Kasumi-1 (cell line): ENCODE measurements at regions not wholly inside any gene's neighbourhood (a gene's known extent, or its start where the extent isn't known, plus 50 kb on each side); places are given as distances from the start of the nearest gene placed in this dataset.
"Not testable (repeated sequence)": the region's sequence is repeated elsewhere in the genome, so short reads cannot be mapped to it uniquely, and the experiment has no call there.

ENCODE experiments used
- DNase-seq, 2 experiments: peaks; one replicate each; lab custom pipeline; 2025; lab: John Stamatoyannopoulos, UW

DNA sequence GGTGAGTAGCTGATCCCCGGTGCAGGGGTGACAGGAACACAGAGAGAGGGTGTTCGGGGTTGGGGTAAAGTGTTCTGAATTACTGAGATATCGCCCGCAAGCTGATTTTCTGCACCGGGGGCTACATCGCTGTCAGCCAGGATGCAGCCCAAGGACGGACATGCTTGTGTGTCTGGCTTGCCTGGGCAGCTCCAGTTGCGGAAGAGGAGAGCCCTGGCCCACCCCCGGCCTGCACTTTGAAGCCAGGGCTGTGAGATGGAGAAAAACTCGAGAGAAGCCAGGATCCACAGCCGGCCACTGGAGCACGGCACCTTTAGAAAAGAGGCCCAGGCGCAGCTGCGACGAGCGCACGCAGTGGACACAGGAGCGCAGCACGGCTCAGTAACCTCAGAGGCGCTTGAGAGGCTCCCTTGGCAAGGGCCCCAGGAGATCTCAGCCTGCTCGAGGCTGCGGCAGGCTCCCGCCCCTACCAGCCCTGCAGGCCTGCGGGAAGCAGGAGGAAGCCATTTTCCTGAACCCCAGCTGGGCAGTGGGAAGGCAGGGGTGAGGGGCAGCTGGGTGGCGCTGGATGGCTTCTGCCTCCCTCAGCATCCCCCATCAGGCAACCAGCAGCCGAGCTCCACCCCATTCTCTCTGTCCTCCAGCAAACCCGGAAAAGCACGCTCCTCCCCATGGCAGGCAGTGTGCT lies 59.2 kb downstream of the C9orf50 start:
- DNase-seq, result no peak

DNA sequence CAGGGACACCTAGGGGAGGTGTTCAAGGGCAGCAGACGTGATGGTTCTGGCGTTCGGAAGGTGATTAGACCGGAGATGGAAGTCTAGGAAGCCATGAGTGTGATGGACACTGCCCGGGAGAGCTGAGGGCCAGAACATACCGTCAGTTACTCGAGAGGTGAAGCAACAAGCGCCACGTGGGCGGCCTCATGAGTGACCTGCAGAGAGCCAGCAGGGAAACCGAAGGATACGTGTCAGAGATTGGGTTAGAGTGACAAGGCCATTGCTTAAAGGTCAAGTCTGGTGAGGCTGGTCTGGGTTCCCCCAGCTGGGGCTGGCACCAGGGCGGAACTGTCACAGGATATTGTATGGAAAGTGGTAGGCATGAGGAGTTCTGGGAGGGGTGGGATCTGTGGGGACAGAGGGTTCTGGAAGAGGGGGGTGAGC lies 60.0 kb downstream of the C9orf50 start:
- no peak for DNase-seq

GRCh38 chr9:129559506-129559881 lies 61.4 kb downstream of the C9orf50 start:
- no peak for DNase-seq

GRCh38 chr9:129558551-129559505 lies 62.1 kb downstream of the C9orf50 start:
- DNase-seq, result no peak

DNA sequence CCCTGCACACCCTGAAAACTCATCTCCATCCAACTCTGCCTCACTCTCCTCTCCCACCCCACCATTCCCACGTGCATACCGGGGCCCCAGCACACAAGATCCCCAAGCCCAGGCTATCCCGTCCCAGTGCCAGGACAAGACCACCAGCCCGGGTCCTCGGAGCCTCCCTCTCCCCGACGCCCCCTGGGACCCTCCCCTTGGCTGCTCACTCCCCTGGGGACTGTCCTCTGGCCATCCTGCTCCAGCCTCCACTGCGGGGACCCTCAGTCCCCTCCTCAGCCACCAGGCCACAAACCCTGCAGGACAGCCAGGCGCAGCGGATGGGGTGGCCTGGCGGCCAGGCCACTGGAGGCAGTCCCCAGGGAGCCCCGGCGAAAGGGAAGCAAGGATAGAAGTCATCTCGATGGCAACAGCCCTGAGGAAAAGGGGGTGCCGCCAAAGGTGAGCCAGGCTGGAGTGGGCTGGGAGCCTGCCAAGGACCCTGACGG lies 62.8 kb downstream of the C9orf50 start:
- no peak for DNase-seq

DNA sequence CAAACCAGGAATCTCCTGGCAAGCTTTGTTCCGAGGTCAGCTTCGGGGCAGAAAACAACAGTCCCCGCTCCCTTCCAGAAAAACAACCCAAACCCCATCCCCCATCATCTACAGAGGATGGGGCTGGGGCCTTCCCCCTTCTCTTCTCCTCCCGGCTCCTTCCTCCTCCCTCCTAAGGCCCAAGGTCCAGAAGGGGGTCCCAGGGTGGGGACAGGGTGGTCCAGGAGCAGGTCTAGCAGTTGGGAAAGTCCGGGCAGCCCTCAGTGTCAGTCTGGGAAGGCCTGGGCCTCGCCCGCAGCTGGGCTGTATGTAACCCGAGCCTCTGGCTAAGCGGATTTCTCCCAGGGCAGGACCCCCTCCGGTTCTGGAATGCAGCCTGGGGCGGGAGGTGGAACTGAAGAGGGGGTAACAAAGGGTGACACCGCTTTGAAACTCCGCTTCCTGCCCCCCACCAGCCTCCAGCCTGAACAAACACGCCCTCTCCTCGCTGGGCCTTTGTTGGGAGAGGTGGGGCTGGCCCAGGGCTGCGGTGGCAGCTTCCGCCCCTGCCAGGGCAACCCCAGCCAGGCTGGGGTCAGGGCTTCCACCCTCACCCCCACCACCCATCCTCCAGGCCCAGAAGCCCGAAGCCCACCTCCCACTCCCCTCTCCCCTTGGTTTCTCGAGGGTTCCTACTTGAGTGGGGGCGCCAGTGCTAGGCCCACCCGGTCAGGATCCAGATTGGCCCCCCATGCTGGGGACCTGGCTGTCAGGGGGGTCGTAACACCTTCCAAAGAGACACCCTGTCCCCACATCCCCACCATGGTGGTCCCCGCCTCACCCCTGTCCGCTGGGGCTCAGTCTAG lies 63.5 kb downstream of the C9orf50 start:
- DNase-seq, result no peak

DNA sequence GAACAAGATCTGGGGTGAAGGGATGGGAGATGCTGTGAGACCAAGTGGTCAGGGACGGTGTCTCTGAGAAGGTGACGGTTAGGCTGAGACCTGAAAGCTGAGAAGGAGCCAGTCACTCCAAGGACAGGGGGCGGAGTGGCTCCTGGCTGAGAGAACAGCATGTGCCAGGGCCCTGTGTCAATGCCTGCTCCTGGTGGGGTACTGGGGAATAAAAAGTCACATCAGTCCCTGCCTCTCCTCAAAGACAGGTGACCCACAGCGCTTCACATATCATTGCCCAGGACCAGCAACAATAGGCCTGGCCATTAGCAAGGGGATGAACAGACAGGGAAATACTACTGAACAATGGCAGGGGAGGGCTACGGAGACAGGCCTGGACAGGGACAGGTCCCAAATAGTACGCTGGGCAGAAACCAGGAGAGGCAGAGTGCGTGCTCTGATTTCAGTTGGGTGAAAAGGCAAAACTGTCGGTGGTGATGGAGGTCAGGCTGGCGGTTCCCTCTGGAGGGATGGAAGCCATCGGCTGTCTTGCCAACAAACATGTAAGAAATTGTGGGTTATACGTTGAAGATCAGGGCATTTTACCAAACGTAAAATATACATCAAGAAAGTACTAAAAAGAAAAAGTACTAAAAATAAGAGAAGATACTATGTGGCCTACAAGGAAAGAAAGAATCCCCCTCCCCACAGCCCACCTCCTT lies 64.3 kb downstream of the C9orf50 start:
- DNase-seq, result no peak

GRCh38 chr9:129555512-129556215 lies 65.2 kb downstream of the C9orf50 start:
- no peak for DNase-seq

DNA sequence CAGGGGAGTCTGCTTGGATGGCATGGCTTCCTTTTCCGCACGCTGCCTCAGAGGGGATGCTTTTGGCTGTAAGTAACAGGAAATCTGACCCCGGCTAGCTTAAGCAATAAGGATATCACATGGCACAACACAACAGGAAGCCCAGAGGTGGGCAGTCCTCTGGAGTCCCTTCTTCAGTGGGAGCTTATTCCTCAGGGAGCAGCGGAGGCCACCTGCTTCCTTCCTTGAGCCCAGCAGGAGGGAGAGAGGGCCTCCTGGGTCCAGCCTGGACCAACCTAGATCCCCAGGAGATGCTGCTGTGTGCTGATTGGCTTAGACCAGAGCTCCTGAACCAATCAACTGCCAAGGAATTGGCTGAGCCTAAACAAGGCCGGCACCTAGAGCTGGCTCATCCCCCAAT lies 66.3 kb downstream of the C9orf50 start:
- DNase-seq, result peak in 1 of 2 experiments; percentile 8

GRCh38 chr9:129553277-129553676 lies 67.6 kb downstream of the C9orf50 start:
- no peak for DNase-seq

- DNase-seq, result no peak
Observed at GRCh38 chr9:129552064-129552463, 68.8 kb downstream of the C9orf50 start.

DNA sequence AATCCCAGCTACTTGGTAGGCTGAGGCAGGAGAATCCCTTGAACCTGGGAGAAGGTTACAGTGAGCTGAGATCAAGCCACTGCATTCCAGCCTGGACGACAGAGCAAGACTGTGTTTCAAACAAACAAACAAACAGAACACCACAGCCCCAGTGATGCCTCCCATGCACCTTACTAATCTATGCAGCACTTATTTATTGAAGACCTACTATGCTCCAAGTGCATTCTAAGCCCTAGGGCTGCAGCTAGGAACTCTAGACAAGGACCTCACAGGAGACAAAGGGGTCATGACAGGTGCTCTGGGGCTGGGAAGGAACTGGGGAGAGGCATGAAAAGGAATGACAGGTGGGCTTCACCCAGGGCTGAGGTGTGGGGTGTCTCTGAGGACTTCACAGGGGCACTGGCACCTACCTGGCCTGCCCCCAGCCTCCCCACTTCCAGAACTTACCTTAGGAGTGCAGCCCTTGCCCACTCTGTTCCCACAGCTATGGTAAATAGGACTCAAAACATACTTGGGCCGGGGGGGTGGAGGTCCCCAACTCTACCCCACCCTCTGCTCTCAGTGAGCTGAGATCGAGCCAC lies 69.4 kb downstream of the C9orf50 start:
- DNase-seq, result no peak

DNA sequence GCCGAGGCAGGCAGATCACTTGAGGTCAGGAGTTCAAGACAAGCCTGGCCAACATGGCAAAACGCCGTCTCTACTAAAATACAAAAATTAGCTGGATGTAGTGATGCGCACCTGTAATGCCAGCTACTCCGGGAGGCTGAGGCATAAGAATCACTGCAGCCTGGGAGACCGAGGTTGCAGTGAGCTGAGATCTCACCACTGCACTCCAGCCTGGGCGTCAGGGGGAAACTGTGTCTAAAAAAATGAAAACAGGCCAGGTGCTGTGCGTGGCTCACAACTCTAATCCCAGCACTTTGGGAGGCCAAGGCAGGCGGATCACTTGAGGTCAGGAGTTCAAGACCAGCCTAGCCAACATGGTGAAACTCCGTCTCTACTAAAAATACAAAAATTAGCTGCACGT lies 69.9 kb downstream of the C9orf50 start:
- not testable (repeated sequence) for DNase-seq

- no peak for DNase-seq
Observed at GRCh38 chr9:129550199-129550839, 70.6 kb downstream of the C9orf50 start.

DNA sequence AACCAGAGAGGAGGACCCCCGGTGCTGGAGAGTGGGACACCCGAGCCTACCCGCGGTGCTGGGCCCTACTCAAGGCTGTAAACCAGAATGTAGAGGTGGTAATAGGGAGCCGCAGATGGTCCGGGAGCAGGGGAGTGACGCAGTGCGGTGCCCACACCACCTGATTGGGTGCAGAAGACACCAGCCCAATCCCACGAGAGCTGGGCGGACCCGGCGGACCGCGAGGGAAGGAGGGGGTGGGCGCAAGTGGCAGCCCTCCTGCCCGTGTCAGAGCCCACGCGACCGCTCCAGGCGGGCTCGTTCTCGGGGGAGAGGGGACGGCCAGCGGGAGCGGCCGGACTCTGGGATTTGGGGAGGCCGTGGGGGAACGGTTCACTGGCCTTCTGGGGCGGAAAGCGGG lies 71.2 kb downstream of the C9orf50 start:
- no peak for DNase-seq

- no peak for DNase-seq
Observed at GRCh38 chr9:129549139-129549538, 71.8 kb downstream of the C9orf50 start.

DNA sequence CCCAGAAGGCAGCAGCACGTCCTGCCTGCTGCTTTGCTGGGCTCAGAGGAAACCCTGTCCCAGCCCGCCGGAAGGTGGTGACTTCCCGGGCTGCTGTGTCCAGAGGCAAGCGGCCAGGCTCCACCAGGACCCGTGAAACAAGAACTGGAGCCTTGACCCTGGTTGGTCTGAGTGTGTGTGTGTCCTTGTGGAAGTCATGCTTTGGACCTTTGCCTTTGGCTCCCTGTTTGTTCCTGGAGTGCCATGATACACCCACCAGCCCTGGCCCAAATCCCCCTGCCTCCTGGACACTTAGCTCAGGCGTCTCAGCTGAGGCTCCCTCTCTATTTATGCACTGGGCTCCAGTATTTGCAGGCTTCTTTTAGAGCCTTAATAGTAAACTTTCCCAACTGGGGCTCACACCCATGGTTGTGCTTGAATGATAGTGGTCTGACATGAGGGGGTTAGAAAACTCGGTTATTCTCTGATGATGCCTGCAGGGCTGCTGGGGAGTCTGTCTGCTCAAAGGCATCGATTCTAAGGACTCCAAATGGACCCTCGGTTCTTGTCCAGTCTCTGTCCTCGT lies 72.2 kb downstream of the C9orf50 start:
- DNase-seq, result no peak

DNA sequence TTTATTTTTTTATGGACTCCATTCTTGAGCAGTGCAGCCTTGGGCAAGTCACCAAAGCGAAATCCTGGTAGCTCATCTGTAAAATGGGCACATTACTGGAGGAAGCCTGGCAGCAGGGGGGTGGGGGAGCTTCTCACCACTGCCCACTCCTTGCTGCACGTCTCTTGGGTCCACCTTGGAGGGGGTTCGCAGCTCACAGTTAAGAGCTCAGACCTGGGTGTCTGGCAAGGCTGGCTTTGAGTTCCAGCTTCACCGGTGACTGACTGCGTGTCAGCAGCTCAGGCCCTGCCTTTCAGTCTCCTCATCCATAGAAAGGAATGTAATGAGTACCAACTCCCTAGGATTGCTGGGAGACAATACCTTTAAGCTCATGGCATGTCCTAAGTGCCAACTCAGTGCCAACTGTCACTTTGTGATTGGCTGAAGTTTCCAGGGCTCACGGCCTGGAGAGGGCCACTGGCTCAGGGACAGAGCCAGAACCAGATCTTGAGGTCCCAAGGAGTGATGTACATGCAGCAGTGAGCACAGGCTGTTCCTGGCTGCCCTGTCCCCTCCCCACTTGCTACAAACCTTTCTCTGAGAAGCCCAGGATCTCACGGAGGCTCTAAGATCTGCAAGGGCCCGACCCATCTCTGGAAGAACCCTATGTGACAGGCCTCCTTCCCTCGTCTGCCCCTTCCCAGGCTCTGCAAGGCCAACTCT lies 72.9 kb downstream of the C9orf50 start:
- DNase-seq, result no peak

DNA sequence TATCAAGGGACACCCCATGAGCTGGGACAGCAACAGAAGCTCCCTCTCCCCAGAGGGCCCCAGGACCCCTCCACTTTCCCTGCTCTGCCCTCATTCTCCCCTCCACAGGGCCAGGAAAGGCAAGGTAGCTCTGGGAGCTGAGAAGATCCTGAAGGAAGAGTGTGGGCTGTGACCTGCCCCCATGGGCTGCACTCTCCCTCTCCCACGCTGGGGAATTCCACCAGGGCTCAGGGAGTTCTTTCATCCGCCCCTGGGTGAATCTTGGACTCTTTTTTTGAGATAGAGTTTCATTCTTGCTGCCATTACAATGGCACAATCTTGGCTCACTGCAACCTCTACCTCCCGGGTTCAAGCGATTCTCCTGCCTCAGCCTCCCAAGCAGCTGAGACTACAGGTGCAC lies 73.8 kb downstream of the C9orf50 start:
- DNase-seq, result no peak
